Stimulated activated CD4-positive, alpha-beta T cell treated with anti-CD3 and anti-CD28 coated beads, Interleukin-4, amount 100 ng/mL, for 1 hour (primary cell): ENCODE measurements at regions not wholly inside any gene's neighbourhood (a gene's known extent, or its start where the extent isn't known, plus 50 kb on each side); places are given as distances from the start of the nearest gene placed in this dataset.
"Not testable (repeated sequence)": the region's sequence is repeated elsewhere in the genome, so short reads cannot be mapped to it uniquely, and the experiment has no call there.

Experiments used
- DNase-seq: peaks from one replicate; pipeline ENCODE4 v3.0.0-alpha.2; 2020

- DNase-seq: peak; percentile 3
These were observed 443.2 kb upstream of the FGF16 start for GRCh38 chrX:77003956-77004355.

- DNase-seq: no peak
These were observed 437.5 kb upstream of the FGF16 start for GRCh38 chrX:77009691-77010090.

- no peak for DNase-seq
These were observed 432.5 kb upstream of the FGF16 start for GRCh38 chrX:77014377-77015372.

GRCh38 chrX:77017093-77017492 lies 430.1 kb upstream of the FGF16 start:
- DNase-seq: no peak

GRCh38 chrX:77046180-77046810 lies 400.9 kb upstream of the FGF16 start:
- DNase-seq: not testable (repeated sequence)

GRCh38 chrX:77060572-77060971 lies 386.6 kb upstream of the FGF16 start:
- DNase-seq: no peak

- DNase-seq: no peak
These were observed 386.2 kb upstream of the FGF16 start for GRCh38 chrX:77061022-77061421.

GRCh38 chrX:77061545-77061944 lies 385.6 kb upstream of the FGF16 start:
- DNase-seq: no peak

GRCh38 chrX:77065896-77066295 lies 381.3 kb upstream of the FGF16 start:
- DNase-seq: no peak

- DNase-seq: no peak
These were observed 376.8 kb upstream of the FGF16 start for GRCh38 chrX:77070202-77070918.

GRCh38 chrX:77076896-77077295 lies 370.3 kb upstream of the FGF16 start:
- no peak for DNase-seq

- DNase-seq: not testable (repeated sequence)
These were observed 366.0 kb upstream of the FGF16 start for GRCh38 chrX:77081237-77081636.

- DNase-seq: no peak
These were observed 361.8 kb upstream of the FGF16 start for GRCh38 chrX:77085372-77085771.

GRCh38 chrX:77087529-77088169 lies 359.5 kb upstream of the FGF16 start:
- DNase-seq: no peak

GRCh38 chrX:77088233-77088632 lies 359.0 kb upstream of the FGF16 start:
- no peak for DNase-seq

GRCh38 chrX:77114501-77114900 lies 332.7 kb upstream of the FGF16 start:
- no peak for DNase-seq

GRCh38 chrX:77118686-77119085 lies 328.5 kb upstream of the FGF16 start:
- DNase-seq: no peak

GRCh38 chrX:77119706-77120105 lies 327.5 kb upstream of the FGF16 start:
- no peak for DNase-seq

- DNase-seq: not testable (repeated sequence)
These were observed 323.3 kb upstream of the FGF16 start for GRCh38 chrX:77123917-77124316.

- DNase-seq: not testable (repeated sequence)
These were observed 319.6 kb upstream of the FGF16 start for GRCh38 chrX:77127571-77127970.

- DNase-seq: no peak
These were observed 303.3 kb upstream of the FGF16 start for GRCh38 chrX:77143907-77144306.

- DNase-seq: peak; percentile 8
These were observed 286.9 kb upstream of the FGF16 start for GRCh38 chrX:77160301-77160700.

GRCh38 chrX:77162777-77163176 lies 284.4 kb upstream of the FGF16 start:
- DNase-seq: no peak
